ENCODE measurements at regions not wholly inside any gene's neighbourhood (a gene's known extent, or its start where the extent isn't known, plus 50 kb on each side); places are given as distances from the start of the nearest gene placed in this dataset.

- no peaks in the 10 kb centered on the region for H3K36me3 ChIP-seq (replicated peaks)
- in situ Hi-C loops (cut with HindIII; ENCODE audit: low pct_ligation_motif_present, low sequenced_read_pairs), result no loop called here
- H3K4me3 ChIP-seq (ENCODE audit: low read depth, low read length), result no peak overlapping the region
- TF ChIP-seq, protein P1, sequence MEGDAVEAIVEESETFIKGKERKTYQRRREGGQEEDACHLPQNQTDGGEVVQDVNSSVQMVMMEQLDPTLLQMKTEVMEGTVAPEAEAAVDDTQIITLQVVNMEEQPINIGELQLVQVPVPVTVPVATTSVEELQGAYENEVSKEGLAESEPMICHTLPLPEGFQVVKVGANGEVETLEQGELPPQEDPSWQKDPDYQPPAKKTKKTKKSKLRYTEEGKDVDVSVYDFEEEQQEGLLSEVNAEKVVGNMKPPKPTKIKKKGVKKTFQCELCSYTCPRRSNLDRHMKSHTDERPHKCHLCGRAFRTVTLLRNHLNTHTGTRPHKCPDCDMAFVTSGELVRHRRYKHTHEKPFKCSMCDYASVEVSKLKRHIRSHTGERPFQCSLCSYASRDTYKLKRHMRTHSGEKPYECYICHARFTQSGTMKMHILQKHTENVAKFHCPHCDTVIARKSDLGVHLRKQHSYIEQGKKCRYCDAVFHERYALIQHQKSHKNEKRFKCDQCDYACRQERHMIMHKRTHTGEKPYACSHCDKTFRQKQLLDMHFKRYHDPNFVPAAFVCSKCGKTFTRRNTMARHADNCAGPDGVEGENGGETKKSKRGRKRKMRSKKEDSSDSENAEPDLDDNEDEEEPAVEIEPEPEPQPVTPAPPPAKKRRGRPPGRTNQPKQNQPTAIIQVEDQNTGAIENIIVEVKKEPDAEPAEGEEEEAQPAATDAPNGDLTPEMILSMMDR (IDR thresholded peaks at IDR 0.05; ENCODE audit: low read depth, low read length, missing control alignments), result no peak
- no peak overlapping the region for H3K27ac ChIP-seq
- no peak for DNase-seq
- no peaks in the 10 kb centered on the region for H3K27me3 ChIP-seq (replicated peaks)
Measured at GRCh38 chr1:90558754-90559378, 158.2 kb downstream of the BARHL2 start.

DNA sequence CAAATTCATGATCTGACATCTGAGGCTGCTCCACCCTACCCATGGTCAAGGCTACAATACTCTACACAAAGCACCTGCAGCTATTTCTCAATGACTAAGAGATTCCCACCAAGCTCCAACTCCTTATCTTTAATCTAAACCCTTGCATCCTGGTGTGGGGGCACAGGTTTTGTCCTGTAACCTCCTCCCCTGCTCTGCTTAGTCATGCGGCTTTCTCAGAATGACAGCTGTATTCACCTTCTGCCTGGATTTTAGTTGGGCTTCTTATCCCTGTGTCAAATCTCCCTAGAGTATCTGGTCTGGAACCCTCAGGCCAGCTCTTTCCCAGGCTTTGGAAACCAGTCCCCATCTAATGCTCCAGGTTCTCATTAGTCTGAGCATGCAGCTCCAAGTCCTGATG, 159.0 kb downstream of the BARHL2 start:
- DNase-seq, result no peak
- in situ Hi-C loops (cut with HindIII; ENCODE audit: low pct_ligation_motif_present, low sequenced_read_pairs), result no loop called here
- no peak overlapping the region for H3K27ac ChIP-seq
- no peak overlapping the region for H3K4me3 ChIP-seq (ENCODE audit: low read depth, low read length)
- TF ChIP-seq, protein P1 (IDR thresholded peaks at IDR 0.05; ENCODE audit: low read depth, low read length, missing control alignments), result no peak
- H3K27me3 ChIP-seq (replicated peaks), result no peaks in the 10 kb centered on the region
- no peaks in the 10 kb centered on the region for H3K36me3 ChIP-seq (replicated peaks)

DNA sequence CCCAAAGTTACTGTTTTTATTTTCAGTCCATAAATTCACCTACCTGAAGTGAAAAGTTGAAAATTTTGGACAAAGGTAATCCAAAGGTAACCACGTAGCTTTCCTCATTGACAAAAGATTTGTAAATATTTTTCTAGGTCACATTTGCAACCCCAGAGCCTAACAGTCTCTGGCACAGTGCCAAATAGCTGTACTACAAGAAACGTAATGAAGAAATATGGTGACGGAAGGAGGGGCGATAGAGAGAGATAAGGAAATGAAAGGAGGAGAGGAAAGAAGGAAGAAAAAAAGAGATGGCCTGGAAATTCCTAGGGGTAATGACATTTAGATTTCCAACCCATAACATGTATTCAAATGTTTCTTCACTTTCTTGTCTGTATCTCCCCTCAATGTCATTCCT, 159.4 kb downstream of the BARHL2 start:
- in situ Hi-C loops (cut with HindIII; ENCODE audit: low pct_ligation_motif_present, low sequenced_read_pairs), result no loop called here
- Histone ChIP-seq H3K27ac (no peak overlapping the region), H3K36me3 (replicated peaks) (no peaks in the 10 kb centered on the region), H3K4me3 (ENCODE audit: low read depth, low read length) (no peak overlapping the region), H3K27me3 (replicated peaks) (no peaks in the 10 kb centered on the region)
- DNase-seq, result no peak
- TF ChIP-seq, protein P1 (IDR thresholded peaks at IDR 0.05; ENCODE audit: low read depth, low read length, missing control alignments), result no peak

DNA sequence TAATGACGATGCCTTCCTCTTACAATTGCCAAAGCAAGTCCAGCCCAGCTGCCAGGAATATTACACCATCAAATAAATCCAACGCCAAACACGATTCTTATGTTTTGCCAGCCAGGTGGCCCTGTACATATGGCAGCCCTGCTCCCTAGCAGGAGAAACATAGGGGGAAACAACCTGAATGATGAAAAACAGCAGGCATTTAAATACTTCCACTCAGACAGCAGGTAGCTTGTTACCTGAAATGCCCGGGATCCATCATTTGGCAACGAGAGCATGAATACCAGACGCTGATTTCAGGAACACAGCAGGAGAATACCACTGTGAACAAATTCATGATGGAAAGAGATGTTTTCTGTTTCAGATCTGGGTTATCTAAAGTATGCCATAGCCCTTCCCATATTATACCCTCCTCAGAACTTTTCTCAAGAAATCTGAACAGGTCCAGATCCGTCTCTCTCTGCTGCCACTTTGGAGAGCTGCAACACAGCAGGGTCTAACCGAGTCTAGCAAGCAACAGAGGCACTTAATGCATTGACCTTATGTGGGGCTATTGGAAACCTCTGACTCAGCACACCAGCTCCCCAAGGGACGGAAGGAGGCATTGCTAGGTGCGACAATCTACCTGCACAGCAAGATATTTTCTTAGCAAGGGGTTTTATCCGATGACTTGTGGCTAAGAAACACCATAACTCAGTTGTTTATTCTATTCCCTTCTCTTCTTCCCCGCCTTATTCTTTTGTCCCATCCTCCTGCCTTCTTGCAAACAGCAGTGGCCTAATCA, 166.3 kb downstream of the BARHL2 start:
- no peak overlapping the region for H3K4me3 ChIP-seq (ENCODE audit: low read depth, low read length)
- H3K27me3 ChIP-seq (replicated peaks), result no peaks in the 10 kb centered on the region
- no peak for DNase-seq
- TF ChIP-seq, protein P1 (IDR thresholded peaks at IDR 0.05; ENCODE audit: low read depth, low read length, missing control alignments), result no peak
- no peaks in the 10 kb centered on the region for H3K36me3 ChIP-seq (replicated peaks)
- in situ Hi-C loops (cut with HindIII; ENCODE audit: low pct_ligation_motif_present, low sequenced_read_pairs), result no loop called here
- H3K27ac ChIP-seq, result no peak overlapping the region

DNA sequence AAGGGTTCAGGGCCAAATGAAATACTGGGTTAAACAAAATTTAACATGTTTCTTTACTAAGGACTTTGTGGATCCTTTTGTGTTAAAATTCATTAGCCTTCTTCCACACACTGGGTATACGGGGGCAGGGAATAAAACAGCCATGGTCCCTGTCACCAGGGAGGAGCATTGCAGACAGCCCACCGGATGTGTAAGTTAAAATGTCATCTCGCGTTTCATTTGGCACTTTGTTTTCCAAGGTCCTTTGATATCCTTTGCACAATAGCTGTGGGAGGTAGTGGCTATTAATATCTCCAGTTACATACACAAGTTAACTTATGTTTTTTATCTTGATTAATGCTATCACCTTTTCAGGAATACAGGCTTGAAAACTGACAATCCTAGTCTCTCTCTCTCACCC, 172.7 kb downstream of the BARHL2 start:
- H3K27me3 ChIP-seq (replicated peaks), result no peaks in the 10 kb centered on the region
- H3K27ac ChIP-seq, result no peak overlapping the region
- in situ Hi-C loops (cut with HindIII; ENCODE audit: low pct_ligation_motif_present, low sequenced_read_pairs), result no loop called here
- H3K36me3 ChIP-seq (replicated peaks), result no peaks in the 10 kb centered on the region
- TF ChIP-seq, protein P1 (IDR thresholded peaks at IDR 0.05; ENCODE audit: low read depth, low read length, missing control alignments), result no peak
- no peak overlapping the region for H3K4me3 ChIP-seq (ENCODE audit: low read depth, low read length)
- DNase-seq, result no peak

All from brain microvascular endothelial cell (primary cell).